Trophoblast cell (in vitro differentiated cells and primary cell): ENCODE measurements at regions not wholly inside any gene's neighbourhood (a gene's known extent, or its start where the extent isn't known, plus 50 kb on each side); places are given as distances from the start of the nearest gene placed in this dataset.

Experiments
- DNase-seq, 2 donors: peaks; one replicate each; pipeline ENCODE4 v3.0.0-alpha.2; 2016
- H2AFZ ChIP-seq: 2 replicates; pipeline ENCODE4 v1.6.1; 2013; ENCODE audit warnings: low read length, moderate library complexity, mild to moderate bottlenecking; ENCODE audit not compliant: insufficient read depth, poor library complexity
- H2AK5ac ChIP-seq: 2 replicates; pipeline ENCODE4 v1.6.1; 2013; ENCODE audit warnings: mild to moderate bottlenecking, low read length
- H2BK120ac ChIP-seq: 2 replicates; pipeline ENCODE4 v1.6.1; 2013; ENCODE audit warnings: low read length, mild to moderate bottlenecking, moderate library complexity; ENCODE audit not compliant: insufficient read depth, poor library complexity
- H2BK12ac ChIP-seq: 2 replicates; pipeline ENCODE4 v1.6.1; 2013; ENCODE audit warnings: mild to moderate bottlenecking, low read length, moderate library complexity
- H2BK5ac ChIP-seq: 2 replicates; pipeline ENCODE4 v1.6.1; 2013; ENCODE audit warnings: low read length, low read depth, moderate library complexity, mild to moderate bottlenecking; ENCODE audit not compliant: poor library complexity
- H3K14ac ChIP-seq: 2 replicates; pipeline ENCODE4 v1.6.1; 2013; ENCODE audit warnings: mild to moderate bottlenecking, low read length
- H3K18ac ChIP-seq: 2 replicates; pipeline ENCODE4 v1.6.1; 2013; ENCODE audit warnings: mild to moderate bottlenecking, low read length
- H3K23ac ChIP-seq: 2 replicates; pipeline ENCODE4 v1.6.1; 2013; ENCODE audit warnings: low read length
- H3K27ac ChIP-seq: 2 replicates; pipeline ENCODE4 v1.5.1; 2013; ENCODE audit warnings: low read depth, mild to moderate bottlenecking, inconsistent platforms, low read length, moderate library complexity
- H3K27me3 ChIP-seq: 2 replicates; pipeline ENCODE4 v1.6.1; 2013; ENCODE audit warnings: inconsistent platforms, mild to moderate bottlenecking, low read length, moderate library complexity; ENCODE audit not compliant: insufficient read depth
- H3K36me3 ChIP-seq, 2 experiments: 1 replicate in 1 of 2; 2 replicates in 1 of 2; pipeline ENCODE4 v1.6.1; 2013; ENCODE audit warnings: low read length in 2 of 2, mild to moderate bottlenecking in 2 of 2, moderate library complexity in 1 of 2; ENCODE audit not compliant: insufficient read depth in 2 of 2, control insufficient read depth in 1 of 2
- H3K4ac ChIP-seq: 2 replicates; pipeline ENCODE4 v1.6.1; 2013; ENCODE audit warnings: low read depth, mild to moderate bottlenecking, low read length, moderate library complexity
- H3K4me1 ChIP-seq, 2 experiments: 1 replicate in 1 of 2; 2 replicates in 1 of 2; pipeline ENCODE4 v1.6.1; 2013; ENCODE audit warnings: low read length in 2 of 2, mild to moderate bottlenecking in 2 of 2, moderate library complexity in 1 of 2; ENCODE audit not compliant: insufficient read depth in 2 of 2, control insufficient read depth in 1 of 2
- H3K4me2 ChIP-seq: 2 replicates; pipeline ENCODE4 v1.6.1; 2013; ENCODE audit warnings: inconsistent platforms, mild to moderate bottlenecking, low read length, moderate library complexity
- H3K4me3 ChIP-seq: 2 replicates; pipeline ENCODE4 v1.5.1; 2013; ENCODE audit warnings: mild to moderate bottlenecking, low read depth, low read length, inconsistent platforms
- H3K79me1 ChIP-seq: one replicate; pipeline ENCODE4 v1.6.1; 2013; ENCODE audit warnings: low read length
- H3K79me2 ChIP-seq: 2 replicates; pipeline ENCODE4 v1.6.1; 2013; ENCODE audit warnings: low read length, mild to moderate bottlenecking; ENCODE audit not compliant: control insufficient read depth, insufficient read depth, poor library complexity
- H3K9ac ChIP-seq: 2 replicates; pipeline ENCODE4 v1.6.1; 2013; ENCODE audit warnings: mild to moderate bottlenecking, low read length
- H3K9me3 ChIP-seq: 2 replicates; pipeline ENCODE4 v1.6.1; 2013; ENCODE audit warnings: low read depth, mild to moderate bottlenecking, control low read depth, inconsistent platforms, low read length; ENCODE audit not compliant: insufficient read depth
- H4K12ac ChIP-seq: 2 replicates; pipeline ENCODE4 v1.6.1; 2013; ENCODE audit warnings: low read depth, mild to moderate bottlenecking, low read length, moderate library complexity
- H4K8ac ChIP-seq: 2 replicates; pipeline ENCODE4 v1.6.1; 2013; ENCODE audit warnings: low read depth, mild to moderate bottlenecking, low read length, moderate library complexity
- H4K91ac ChIP-seq: one replicate; pipeline ENCODE4 v1.6.1; 2013; ENCODE audit warnings: low read depth, mild to moderate bottlenecking, low read length, moderate library complexity
- WGBS: extraction: QIAGEN DNeasy Blood & Tissue Kit; methylation state at CpG from one replicate; pipeline ENCODE4 v1.1.7; 2013; ENCODE audit warnings: missing lambda C conversion rate; ENCODE audit not compliant: insufficient read length, insufficient coverage; ENCODE audit errors: extremely low coverage; 5-methylcytosine and 5-hydroxymethylcytosine counted together

- no peaks in the 10 kb centered on the region for H3K79me2 ChIP-seq
- no CpG with 5 or more reads among the region's 3 CpGs for WGBS
- H3K4ac ChIP-seq, result no peak overlapping the region
- no peaks in the 10 kb centered on the region for H3K27me3 ChIP-seq
- H2AFZ ChIP-seq, result no peak overlapping the region
- no peak overlapping the region for H3K18ac ChIP-seq
- no peak overlapping the region for H4K8ac ChIP-seq
- no peak overlapping the region for H3K23ac ChIP-seq
- H3K4me1 ChIP-seq, result no peaks in the 10 kb centered on the region
- no peak overlapping the region for H4K12ac ChIP-seq
- H2BK12ac ChIP-seq, result no peak overlapping the region
- no peak overlapping the region for H3K27ac ChIP-seq
- H3K14ac ChIP-seq, result no peak overlapping the region
- no peaks in the 10 kb centered on the region for H3K36me3 ChIP-seq
- H3K4me3 ChIP-seq, result no peak overlapping the region
- H3K9me3 ChIP-seq, result peaks cover 2% of the 10 kb centered on the region
- H4K91ac ChIP-seq, result no peak overlapping the region
- H3K9ac ChIP-seq, result no peak overlapping the region
- no peak overlapping the region for H2AK5ac ChIP-seq
- no peak overlapping the region for H2BK120ac ChIP-seq
- DNase-seq, result no peak
- no peak overlapping the region for H2BK5ac ChIP-seq
- H3K4me2 ChIP-seq, result no peak overlapping the region
- H3K79me1 ChIP-seq, result no peaks in the 10 kb centered on the region
These were observed 753.3 kb downstream of the IRX1 start for GRCh38 chr5:4348919-4349318.

GRCh38 chr5:4356201-4356600, 760.6 kb downstream of the IRX1 start:
- Histone ChIP-seq H3K79me1 (no peaks in the 10 kb centered on the region), H2BK12ac (no peak overlapping the region), H3K18ac (no peak overlapping the region), H2BK5ac (no peak overlapping the region), H4K8ac (no peak overlapping the region), H3K23ac (no peak overlapping the region), H2AFZ (no peak overlapping the region), H3K27ac (no peak overlapping the region), H3K9ac (no peak overlapping the region), H2AK5ac (no peak overlapping the region), H3K79me2 (no peaks in the 10 kb centered on the region), H4K91ac (no peak overlapping the region), H3K9me3 (peaks cover 4% of the 10 kb centered on the region), H3K14ac (no peak overlapping the region), H3K36me3 (no peaks in the 10 kb centered on the region), H3K4ac (no peak overlapping the region), H4K12ac (no peak overlapping the region), H3K4me3 (no peak overlapping the region), H3K27me3 (no peaks in the 10 kb centered on the region), H3K4me2 (no peak overlapping the region), H3K4me1 (no peaks in the 10 kb centered on the region), H2BK120ac (no peak overlapping the region)
- no peak for DNase-seq
- no CpG with 5 or more reads among the region's 6 CpGs for WGBS

DNA sequence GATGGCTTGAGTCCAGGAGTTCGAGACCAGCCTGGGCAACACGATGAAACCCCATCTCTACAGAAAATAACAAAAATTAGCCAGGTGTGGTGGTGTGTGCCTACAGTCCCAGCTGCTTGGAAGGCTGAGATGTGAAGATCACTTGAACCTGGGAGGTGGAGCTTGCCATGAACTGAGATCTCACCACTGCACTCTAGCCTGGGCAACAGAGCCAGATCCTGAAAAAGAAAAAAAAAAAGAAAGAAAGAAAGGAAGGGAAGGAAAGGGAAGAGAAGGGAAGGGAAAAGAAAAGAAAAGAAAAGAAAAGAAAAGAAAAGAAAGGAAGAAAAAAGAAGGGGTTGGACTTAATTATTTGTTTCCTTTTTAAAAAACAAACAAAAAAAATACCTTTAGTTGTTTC, 764.2 kb downstream of the IRX1 start:
- Histone ChIP-seq H4K8ac (no peak overlapping the region), H3K4me1 (no peaks in the 10 kb centered on the region), H3K9ac (no peak overlapping the region), H2AK5ac (no peak overlapping the region), H3K4me2 (no peak overlapping the region), H2AFZ (no peak overlapping the region), H2BK12ac (no peak overlapping the region), H4K91ac (no peak overlapping the region), H3K18ac (no peak overlapping the region), H3K79me1 (no peaks in the 10 kb centered on the region), H3K4me3 (no peak overlapping the region), H3K27ac (no peak overlapping the region), H3K23ac (no peak overlapping the region), H3K36me3 (no peaks in the 10 kb centered on the region), H4K12ac (no peak overlapping the region), H3K79me2 (no peaks in the 10 kb centered on the region), H3K9me3 (peaks cover 2% of the 10 kb centered on the region), H2BK120ac (no peak overlapping the region), H3K4ac (no peak overlapping the region), H2BK5ac (no peak overlapping the region), H3K14ac (no peak overlapping the region), H3K27me3 (no peaks in the 10 kb centered on the region)
- DNase-seq, result no peak
- no CpG with 5 or more reads among the region's 2 CpGs for WGBS

GRCh38 chr5:4361753-4362152, 766.1 kb downstream of the IRX1 start:
- H4K12ac ChIP-seq, result no peak overlapping the region
- H3K36me3 ChIP-seq, result no peaks in the 10 kb centered on the region
- H3K18ac ChIP-seq, result no peak overlapping the region
- H3K27me3 ChIP-seq, result no peaks in the 10 kb centered on the region
- H3K23ac ChIP-seq, result no peak overlapping the region
- H3K79me1 ChIP-seq, result no peaks in the 10 kb centered on the region
- no peak overlapping the region for H2BK120ac ChIP-seq
- no peak overlapping the region for H3K4me2 ChIP-seq
- no peak overlapping the region for H3K27ac ChIP-seq
- H3K4me1 ChIP-seq, result no peaks in the 10 kb centered on the region
- no peak overlapping the region for H3K14ac ChIP-seq
- no peak overlapping the region for H3K4me3 ChIP-seq
- no peaks in the 10 kb centered on the region for H3K79me2 ChIP-seq
- peaks cover 2% of the 10 kb centered on the region for H3K9me3 ChIP-seq
- no peak overlapping the region for H4K91ac ChIP-seq
- no peak overlapping the region for H2BK12ac ChIP-seq
- no peak overlapping the region for H2BK5ac ChIP-seq
- WGBS, result no CpG with 5 or more reads among the region's 3 CpGs
- H2AFZ ChIP-seq, result no peak overlapping the region
- no peak overlapping the region for H3K9ac ChIP-seq
- H3K4ac ChIP-seq, result no peak overlapping the region
- H4K8ac ChIP-seq, result no peak overlapping the region
- DNase-seq, result no peak
- H2AK5ac ChIP-seq, result no peak overlapping the region
